IMR-90 (cell line): ENCODE measurements at regions not wholly inside any gene's neighbourhood (a gene's known extent, or its start where the extent isn't known, plus 50 kb on each side); places are given as distances from the start of the nearest gene placed in this dataset.

Experiments used
- BHLHE40 ChIP-seq: fragments of 150-350 bp; IDR thresholded peaks from 2 replicates; pipeline ENCODE4 v1.6.1; 2016; ENCODE audit warnings: mild to moderate bottlenecking, low read depth, low read length
- CEBPB ChIP-seq: IDR thresholded peaks from 2 replicates; pipeline ENCODE4 v1.6.1; 2012; ENCODE audit warnings: low read depth, low read length, improper control_type of control experiment
- CHD1 ChIP-seq: IDR thresholded peaks from 2 replicates; pipeline ENCODE4 v1.6.1; 2012; ENCODE audit warnings: low read depth, low read length, improper control_type of control experiment
- MAFK ChIP-seq: IDR thresholded peaks from 2 replicates; pipeline ENCODE4 v1.6.1; 2012; ENCODE audit warnings: low read depth, low read length, improper control_type of control experiment
- MXI1 ChIP-seq: IDR thresholded peaks from 2 replicates; pipeline ENCODE4 v1.6.1; 2012; ENCODE audit warnings: low read depth, mild to moderate bottlenecking, low read length, moderate library complexity, borderline replicate concordance
- POLR2A ChIP-seq: IDR thresholded peaks from 2 replicates; pipeline ENCODE4 v1.6.1; 2012; ENCODE audit warnings: mild to moderate bottlenecking, low read depth, low read length
- RCOR1 ChIP-seq: IDR thresholded peaks from 2 replicates; pipeline ENCODE4 v1.6.1; 2012; ENCODE audit warnings: mild to moderate bottlenecking, low read length, improper control_type of control experiment; ENCODE audit not compliant: insufficient replicate concordance
- RFX5 ChIP-seq: IDR thresholded peaks from 2 replicates; pipeline ENCODE4 v1.8.0; 2012; ENCODE audit warnings: low read depth, mild to moderate bottlenecking, low read length, moderate library complexity
- SMC3 ChIP-seq: fragments of 150-350 bp; IDR thresholded peaks from 2 replicates; pipeline ENCODE4 v1.6.1; 2016; ENCODE audit warnings: low read depth, mild to moderate bottlenecking, antibody characterized with exemption, low read length, moderate library complexity
- USF2 ChIP-seq: fragments of 150-350 bp; IDR thresholded peaks from 2 replicates; pipeline ENCODE4 v1.6.1; 2017; ENCODE audit warnings: mild to moderate bottlenecking, antibody characterized with exemption, low read length, low read depth
- TF ChIP-seq, protein P1 (sequence below): conservative IDR thresholded peaks from 2 replicates; pipeline ENCODE4 v1.5.1; 2012; ENCODE audit warnings: mild to moderate bottlenecking, low read depth, low read length, improper control_type of control experiment
- TF ChIP-seq, protein P2 (sequence below): fragments of 150-350 bp; IDR thresholded peaks from 2 replicates; pipeline ENCODE4 v1.6.1; 2016; ENCODE audit warnings: low read depth, mild to moderate bottlenecking, low read length, moderate library complexity, borderline replicate concordance

GRCh38 chr4:126995235-126995634 is 637.5 kb upstream of the INTU start:
- TF ChIP-seq CHD1, result no peak
- TF ChIP-seq POLR2A, result no peak
- TF ChIP-seq, protein P1, sequence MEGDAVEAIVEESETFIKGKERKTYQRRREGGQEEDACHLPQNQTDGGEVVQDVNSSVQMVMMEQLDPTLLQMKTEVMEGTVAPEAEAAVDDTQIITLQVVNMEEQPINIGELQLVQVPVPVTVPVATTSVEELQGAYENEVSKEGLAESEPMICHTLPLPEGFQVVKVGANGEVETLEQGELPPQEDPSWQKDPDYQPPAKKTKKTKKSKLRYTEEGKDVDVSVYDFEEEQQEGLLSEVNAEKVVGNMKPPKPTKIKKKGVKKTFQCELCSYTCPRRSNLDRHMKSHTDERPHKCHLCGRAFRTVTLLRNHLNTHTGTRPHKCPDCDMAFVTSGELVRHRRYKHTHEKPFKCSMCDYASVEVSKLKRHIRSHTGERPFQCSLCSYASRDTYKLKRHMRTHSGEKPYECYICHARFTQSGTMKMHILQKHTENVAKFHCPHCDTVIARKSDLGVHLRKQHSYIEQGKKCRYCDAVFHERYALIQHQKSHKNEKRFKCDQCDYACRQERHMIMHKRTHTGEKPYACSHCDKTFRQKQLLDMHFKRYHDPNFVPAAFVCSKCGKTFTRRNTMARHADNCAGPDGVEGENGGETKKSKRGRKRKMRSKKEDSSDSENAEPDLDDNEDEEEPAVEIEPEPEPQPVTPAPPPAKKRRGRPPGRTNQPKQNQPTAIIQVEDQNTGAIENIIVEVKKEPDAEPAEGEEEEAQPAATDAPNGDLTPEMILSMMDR, result no peak
- no peak for TF ChIP-seq MXI1
- no peak for TF ChIP-seq BHLHE40
- TF ChIP-seq RCOR1, result no peak
- TF ChIP-seq RFX5, result no peak
- no peak for TF ChIP-seq CEBPB
- no peak for TF ChIP-seq MAFK
- TF ChIP-seq, protein P2, sequence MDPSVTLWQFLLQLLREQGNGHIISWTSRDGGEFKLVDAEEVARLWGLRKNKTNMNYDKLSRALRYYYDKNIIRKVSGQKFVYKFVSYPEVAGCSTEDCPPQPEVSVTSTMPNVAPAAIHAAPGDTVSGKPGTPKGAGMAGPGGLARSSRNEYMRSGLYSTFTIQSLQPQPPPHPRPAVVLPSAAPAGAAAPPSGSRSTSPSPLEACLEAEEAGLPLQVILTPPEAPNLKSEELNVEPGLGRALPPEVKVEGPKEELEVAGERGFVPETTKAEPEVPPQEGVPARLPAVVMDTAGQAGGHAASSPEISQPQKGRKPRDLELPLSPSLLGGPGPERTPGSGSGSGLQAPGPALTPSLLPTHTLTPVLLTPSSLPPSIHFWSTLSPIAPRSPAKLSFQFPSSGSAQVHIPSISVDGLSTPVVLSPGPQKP, result no peak
- TF ChIP-seq SMC3, result no peak
- TF ChIP-seq USF2, result no peak
